ENCODE measurements at regions not wholly inside any gene's neighbourhood (a gene's known extent, or its start where the extent isn't known, plus 50 kb on each side); places are given as distances from the start of the nearest gene placed in this dataset.

GRCh38 chr15:101540480-101541239 lies 51.2 kb upstream of the PCSK6 start:
- Histone ChIP-seq H3K36me3 (no peaks in the 10 kb centered on the region), H3K79me2 (ENCODE audit: low read depth) (no peaks in the 10 kb centered on the region), H3K4me2 (no peak overlapping the region), H2AFZ (replicated peaks) (no peak overlapping the region), H3K9me3 (ENCODE audit: low read depth) (no peaks in the 10 kb centered on the region), H3K4me1 (peaks cover 5% of the 10 kb centered on the region), H3F3A (ENCODE audit: low read depth) (no peaks in the 10 kb centered on the region), H3K27ac (no peak overlapping the region), H3K4me3 (no peak overlapping the region), H3K9ac (no peak overlapping the region), H4K20me1 (ENCODE audit: low read depth) (no peaks in the 10 kb centered on the region), H3K27me3 (no peaks in the 10 kb centered on the region)
- no peak for TF ChIP-seq CTCF (IDR thresholded peaks at IDR 0.05)
- no peak for TF ChIP-seq EZH2 (IDR thresholded peaks at IDR 0.05)
- TF ChIP-seq EZH2phosphoT487 (IDR thresholded peaks at IDR 0.05) = no peak
- Mint-ChIP-seq H3K4me3 (no peak overlapping the region), H3K9me3 (no peaks in the 10 kb centered on the region), H3K27me3 (ENCODE audit: insufficient read depth, low read depth) (peaks cover 7% of the 10 kb centered on the region), H3K4me1 (no peaks in the 10 kb centered on the region), H3K36me3 (peaks cover 2% of the 10 kb centered on the region), H3K27ac (no peak overlapping the region)
- DNase-seq (ENCODE audit: low spot score) = no peak

GRCh38 chr15:101539930-101540329 lies 50.4 kb upstream of the PCSK6 start:
- Mint-ChIP-seq H3K9me3 (no peaks in the 10 kb centered on the region), H3K4me1 (peaks cover under 1% of the 10 kb centered on the region), H3K36me3 (peaks cover 2% of the 10 kb centered on the region), H3K27ac (no peak overlapping the region), H3K4me3 (no peak overlapping the region), H3K27me3 (ENCODE audit: insufficient read depth, low read depth) (peaks cover 7% of the 10 kb centered on the region)
- no peaks in the 10 kb centered on the region for H3K79me2 ChIP-seq (ENCODE audit: low read depth)
- H2AFZ ChIP-seq (replicated peaks) = no peak overlapping the region
- H3K9ac ChIP-seq = no peak overlapping the region
- no peak for DNase-seq (ENCODE audit: low spot score)
- no peaks in the 10 kb centered on the region for H3K36me3 ChIP-seq
- peaks cover 6% of the 10 kb centered on the region for H3K4me1 ChIP-seq
- no peaks in the 10 kb centered on the region for H4K20me1 ChIP-seq (ENCODE audit: low read depth)
- H3K27ac ChIP-seq = no peak overlapping the region
- no peak for TF ChIP-seq CTCF (IDR thresholded peaks at IDR 0.05)
- TF ChIP-seq EZH2phosphoT487 (IDR thresholded peaks at IDR 0.05) = no peak
- no peaks in the 10 kb centered on the region for H3K27me3 ChIP-seq
- no peak overlapping the region for H3K4me2 ChIP-seq
- no peak overlapping the region for H3K4me3 ChIP-seq
- H3K9me3 ChIP-seq (ENCODE audit: low read depth) = no peaks in the 10 kb centered on the region
- H3F3A ChIP-seq (ENCODE audit: low read depth) = no peaks in the 10 kb centered on the region

GRCh38 chr15:101539492-101539891 lies 50.0 kb upstream of the PCSK6 start:
- Histone ChIP-seq H4K20me1 (ENCODE audit: low read depth) (no peaks in the 10 kb centered on the region), H3K79me2 (ENCODE audit: low read depth) (no peaks in the 10 kb centered on the region), H3F3A (ENCODE audit: low read depth) (no peaks in the 10 kb centered on the region), H3K27ac (no peak overlapping the region), H2AFZ (replicated peaks) (no peak overlapping the region), H3K4me3 (no peak overlapping the region), H3K4me1 (peaks cover 7% of the 10 kb centered on the region), H3K4me2 (no peak overlapping the region), H3K27me3 (no peaks in the 10 kb centered on the region), H3K9me3 (ENCODE audit: low read depth) (no peaks in the 10 kb centered on the region), H3K36me3 (no peaks in the 10 kb centered on the region), H3K9ac (no peak overlapping the region)
- H3K27ac Mint-ChIP-seq = no peak overlapping the region
- no peaks in the 10 kb centered on the region for H3K9me3 Mint-ChIP-seq
- TF ChIP-seq EZH2 (IDR thresholded peaks at IDR 0.05) = no peak
- TF ChIP-seq CTCF (IDR thresholded peaks at IDR 0.05) = no peak
- no peak for TF ChIP-seq EZH2phosphoT487 (IDR thresholded peaks at IDR 0.05)
- peaks cover 5% of the 10 kb centered on the region for H3K4me1 Mint-ChIP-seq
- H3K4me3 Mint-ChIP-seq = no peak overlapping the region
- DNase-seq (ENCODE audit: low spot score) = no peak
- peaks cover 4% of the 10 kb centered on the region for H3K27me3 Mint-ChIP-seq (ENCODE audit: insufficient read depth, low read depth)
- peaks cover 2% of the 10 kb centered on the region for H3K36me3 Mint-ChIP-seq
